HG03025 (cell line): ENCODE measurements at regions not wholly inside any gene's neighbourhood (a gene's known extent, or its start where the extent isn't known, plus 50 kb on each side); places are given as distances from the start of the nearest gene placed in this dataset.

ENCODE experiments used
- ATAC-seq: cut with Tn5 transposase; IDR thresholded peaks from one replicate; pipeline ENCODE4 v1.9.1; 2021; ENCODE audit warnings: mild to moderate bottlenecking, moderate library complexity; ENCODE audit not compliant: unreplicated experiment, low FRiP score

- no peak for ATAC-seq
Observed at GRCh38 chr2:217430916-217431576, 571.2 kb upstream of the TNP1 start.

GRCh38 chr2:217429981-217430500 lies 570.2 kb upstream of the TNP1 start:
- ATAC-seq, result no peak

GRCh38 chr2:217421834-217422233 lies 562.0 kb upstream of the TNP1 start:
- ATAC-seq, result no peak

- ATAC-seq, result no peak
Observed at GRCh38 chr2:217420854-217421253, 561.0 kb upstream of the TNP1 start.

- peak; percentile 39 for ATAC-seq
Observed at GRCh38 chr2:217419055-217419671, 559.3 kb upstream of the TNP1 start.

GRCh38 chr2:217418544-217418943 lies 558.7 kb upstream of the TNP1 start:
- no peak for ATAC-seq

GRCh38 chr2:217418090-217418489 lies 558.2 kb upstream of the TNP1 start:
- no peak for ATAC-seq

- ATAC-seq, result no peak
Observed at GRCh38 chr2:217417536-217417935, 557.7 kb upstream of the TNP1 start.

GRCh38 chr2:217415316-217415715 lies 555.5 kb upstream of the TNP1 start:
- ATAC-seq, result peak; percentile 92

- no peak for ATAC-seq
Observed at GRCh38 chr2:217414429-217414828, 554.6 kb upstream of the TNP1 start.

- no peak for ATAC-seq
Observed at GRCh38 chr2:217413193-217413592, 553.3 kb upstream of the TNP1 start.

GRCh38 chr2:217412721-217413120 lies 552.9 kb upstream of the TNP1 start:
- ATAC-seq, result no peak

GRCh38 chr2:217412277-217412676 lies 552.4 kb upstream of the TNP1 start:
- ATAC-seq, result no peak

GRCh38 chr2:217410681-217410960 lies 550.8 kb upstream of the TNP1 start:
- no peak for ATAC-seq

GRCh38 chr2:217409949-217410680 lies 550.3 kb upstream of the TNP1 start:
- ATAC-seq, result no peak

- no peak for ATAC-seq
Observed at GRCh38 chr2:217407362-217407761, 547.5 kb upstream of the TNP1 start.

- ATAC-seq, result no peak
Observed at GRCh38 chr2:217404236-217404760, 544.4 kb upstream of the TNP1 start.

- no peak for ATAC-seq
Observed at GRCh38 chr2:217402761-217403383, 543.0 kb upstream of the TNP1 start.

- ATAC-seq, result no peak
Observed at GRCh38 chr2:217402144-217402543, 542.3 kb upstream of the TNP1 start.

- ATAC-seq, result no peak
Observed at GRCh38 chr2:217399291-217399690, 539.4 kb upstream of the TNP1 start.

GRCh38 chr2:217398860-217399259 lies 539.0 kb upstream of the TNP1 start:
- no peak for ATAC-seq
